HepG2 (cell line): ENCODE measurements at regions not wholly inside any gene's neighbourhood (a gene's known extent, or its start where the extent isn't known, plus 50 kb on each side); places are given as distances from the start of the nearest gene placed in this dataset.
A peak's percentile ranks its signal among the peaks of the same experiment; 100 is the strongest.

ENCODE experiments used
- ATAC-seq: fragments of 200-7000 bp; cut with Tn5 transposase; 3 replicates; pipeline ENCODE4 v1.9.1; 2020; ENCODE audit warnings: mild to moderate bottlenecking, moderate library complexity
- BruUV-seq: library from RNA; stranded (reverse); fragments of 400-500 nt; replicated peaks from 2 replicates; lab custom pipeline; 2021; lab: Mats Ljungman, UMichigan
- CTCF ChIA-PET: fragments of 300-600 bp; formaldehyde crosslinking; extraction: SDS; loops from one replicate; lab custom pipeline; 2021; ENCODE audit warnings: low total read pairs, inconsistent platforms, low intra/inter-chr PET ratio; lab: Yijun Ruan, JAX
- POLR2A ChIA-PET: fragments of 350-600 bp; sonication (Branson Sonifier 250); formaldehyde crosslinking; loops from one replicate; lab custom pipeline; 2020; ENCODE audit warnings: antibody characterized with exemption, inconsistent platforms; lab: Yijun Ruan, JAX
- DNase-seq: peaks from one replicate; pipeline ENCODE4 v3.0.0-alpha.2; 2015; ENCODE audit warnings: low spot score
- FAIRE-seq: peaks from 3 replicates; lab custom pipeline; 2011; peaks lifted over from hg19 to GRCh38; lab: Jason Lieb, UNC
- H2AFZ ChIP-seq: one replicate; pipeline ENCODE4 v1.6.1; 2011; ENCODE audit warnings: low read length, inconsistent platforms
- H3K27ac ChIP-seq: fragments of 300-600 bp; 3 replicates; pipeline ENCODE4 v1.8.0; 2011; ENCODE audit warnings: mixed run types, mild to moderate bottlenecking, mixed read lengths, low read length, inconsistent platforms; ENCODE audit not compliant: insufficient read depth; ENCODE audit errors: extremely low read length
- H3K27me3 ChIP-seq, 2 experiments: fragments of 200-600 bp in 1 of 2; 2 replicates in 1 of 2; 3 replicates in 1 of 2; pipeline versions ENCODE4 v1.6.0 to v1.8.0; 2011; ENCODE audit warnings: low read length in 2 of 2, mild to moderate bottlenecking in 2 of 2, moderate library complexity in 2 of 2, inconsistent platforms in 1 of 2; ENCODE audit not compliant: insufficient read depth in 2 of 2, control insufficient read depth in 1 of 2
- H3K36me3 ChIP-seq, 2 experiments: fragments of 200-600 bp in 1 of 2; replicated peaks in 1 of 2; 2 replicates in 1 of 2; 3 replicates in 1 of 2; pipeline versions ENCODE4 v1.5.1 to v1.8.0; 2011; ENCODE audit warnings: low read length in 2 of 2, inconsistent platforms in 1 of 2; ENCODE audit not compliant: insufficient read depth in 2 of 2, control insufficient read depth in 1 of 2
- H3K4me1 ChIP-seq: 2 replicates; pipeline ENCODE4 v1.5.1; 2012; ENCODE audit warnings: low read length, inconsistent platforms; ENCODE audit not compliant: insufficient read depth
- H3K4me2 ChIP-seq: 2 replicates; pipeline ENCODE4 v1.6.0; 2011; ENCODE audit warnings: low read depth, low read length, inconsistent platforms
- H3K4me3 ChIP-seq, 3 experiments: fragments of 200-600 bp in 1 of 3; sonication (generic), shearing (Covaris generic) in 1 of 3; replicated peaks in 1 of 3; 2 replicates each; pipeline ENCODE4 v1.5.1; 2011 to 2016; ENCODE audit warnings: low read length in 3 of 3, inconsistent platforms in 2 of 3, low read depth in 2 of 3, mild to moderate bottlenecking in 2 of 3, control low read depth in 1 of 3, mixed read lengths in 1 of 3; ENCODE audit not compliant: insufficient read depth in 1 of 3
- H3K79me2 ChIP-seq: one replicate; pipeline ENCODE4 v1.6.1; 2011; ENCODE audit warnings: low read length, inconsistent platforms; ENCODE audit not compliant: insufficient read depth
- H3K9ac ChIP-seq: 2 replicates; pipeline ENCODE4 v1.6.0; 2011; ENCODE audit warnings: mild to moderate bottlenecking, low read depth, low read length, inconsistent platforms; ENCODE audit not compliant: insufficient read depth
- H3K9me3 ChIP-seq: 2 replicates; pipeline ENCODE4 v1.5.1; 2012; ENCODE audit warnings: mild to moderate bottlenecking, low read length
- H4K20me1 ChIP-seq: 2 replicates; pipeline ENCODE4 v1.6.0; 2011; ENCODE audit warnings: inconsistent platforms, mild to moderate bottlenecking, low read length, moderate library complexity; ENCODE audit not compliant: insufficient read depth
- ZFP90 ChIP-seq: sonication (generic); formaldehyde crosslinking; IDR thresholded peaks from 2 replicates; pipeline ENCODE4 v1.8.0; 2022; ENCODE audit warnings: missing genetic modification reagents, mild to moderate bottlenecking, inconsistent platforms, borderline replicate concordance
- ZNF430 ChIP-seq: sonication (generic); formaldehyde crosslinking; IDR thresholded peaks from 2 replicates; pipeline ENCODE4 v1.9.0; 2021; ENCODE audit warnings: mild to moderate bottlenecking, missing genetic modification reagents
- ZNF460 ChIP-seq: sonication (generic); formaldehyde crosslinking; IDR thresholded peaks from 2 replicates; pipeline ENCODE4 v1.5.1; 2020; ENCODE audit warnings: missing genetic modification reagents, mild to moderate bottlenecking, borderline replicate concordance
- ZNF792 ChIP-seq: IDR thresholded peaks from 2 replicates; pipeline ENCODE4 v1.6.1; 2016
- WGBS: methylation state at CpG from one replicate; pipeline ENCODE4 v1.1.6; 2017; ENCODE audit warnings: low lambda C conversion rate; 5-methylcytosine and 5-hydroxymethylcytosine counted together
- in situ Hi-C: cut with HindIII; loops from 2 replicates; pipeline ENCODE4 v1.10.0; 2017; ENCODE audit warnings: low pct_unique_long_range_greater_than_20kb; ENCODE audit not compliant: extremely low pct_ligation_motif_present
- intact Hi-C: fragments of 100-400 bp; cut with micrococcal nuclease; formaldehyde crosslinking; loops from one replicate; pipeline ENCODE4 v1.10.0; 2022; ENCODE audit not compliant: unreplicated experiment
- TF ChIP-seq, protein P1 (sequence below): sonication (generic); formaldehyde crosslinking; IDR thresholded peaks from 2 replicates; pipeline ENCODE4 v1.5.1; 2020; ENCODE audit warnings: missing genetic modification reagents, mild to moderate bottlenecking, borderline replicate concordance
- TF ChIP-seq, protein P2 (sequence below): sonication (generic); formaldehyde crosslinking; IDR thresholded peaks from 2 replicates; pipeline ENCODE4 v1.4.0; 2020; ENCODE audit warnings: missing genetic modification reagents

DNA sequence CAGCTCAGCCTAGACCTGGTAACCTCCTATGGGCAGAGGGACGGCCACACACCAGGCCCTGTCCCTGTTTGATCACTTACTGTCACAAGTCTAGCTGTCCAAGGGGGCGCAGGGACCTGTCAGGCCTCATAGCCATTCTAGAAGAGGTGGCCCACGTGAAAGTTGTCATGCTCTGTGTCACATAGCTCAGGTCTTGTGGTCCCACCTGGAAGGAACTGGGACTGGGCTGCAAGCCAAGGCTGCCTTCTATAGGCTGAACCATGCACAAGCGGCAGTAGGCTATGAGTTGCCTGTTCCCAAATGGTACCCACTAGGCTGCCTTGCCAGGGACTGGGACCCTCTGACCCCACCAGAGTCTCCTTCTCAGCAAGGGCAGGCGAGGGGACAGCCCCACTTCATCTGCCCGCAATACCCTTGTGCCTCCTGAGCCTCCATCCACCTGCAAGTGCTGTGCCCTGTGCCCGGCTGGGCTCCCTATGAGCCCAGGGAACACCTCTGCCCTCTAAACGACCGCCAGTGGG is 177.5 kb downstream of the ANAPC1 start:
- Histone ChIP-seq H2AFZ (no peak overlapping the region), H4K20me1 (no peaks in the 10 kb centered on the region), H3K27ac (no peak overlapping the region), H3K4me3 (no peak overlapping the region), H3K79me2 (no peaks in the 10 kb centered on the region), H3K27me3 (peaks cover 0 to 9% of the 10 kb centered on the region in 2 experiments; a peak in 4 of 5 replicates), H3K9ac (no peak overlapping the region), H3K4me2 (no peak overlapping the region), H3K9me3 (no peaks in the 10 kb centered on the region), H3K4me1 (peaks cover 45% of the 10 kb centered on the region), H3K36me3 (no peaks in the 10 kb centered on the region)
- intact Hi-C loops, result no loop called here
- no peak; the same call in 2 of the 3 replicates for ATAC-seq
- no peak for FAIRE-seq
- POLR2A ChIA-PET, result interaction anchor here (1.2 kb wide), 1 partner anchor 586 kb away, joined by 5 read pairs; the partner anchor contains the start of gene BCL2L11
- 30% methylated on average over 6 of the region's 9 CpGs for WGBS
- in situ Hi-C loops, result no loop called here
- BruUV-seq, result no TSS peak
- CTCF ChIA-PET, result no interaction called here
- no peak for DNase-seq
- TF ChIP-seq ZFP90 (peak; percentile 76; the same call in 1 of the 2 replicates), ZNF792 (CRISPR knock-in tag) (no peak)
- TF ChIP-seq, all 625 proteins: peak for 1

DNA sequence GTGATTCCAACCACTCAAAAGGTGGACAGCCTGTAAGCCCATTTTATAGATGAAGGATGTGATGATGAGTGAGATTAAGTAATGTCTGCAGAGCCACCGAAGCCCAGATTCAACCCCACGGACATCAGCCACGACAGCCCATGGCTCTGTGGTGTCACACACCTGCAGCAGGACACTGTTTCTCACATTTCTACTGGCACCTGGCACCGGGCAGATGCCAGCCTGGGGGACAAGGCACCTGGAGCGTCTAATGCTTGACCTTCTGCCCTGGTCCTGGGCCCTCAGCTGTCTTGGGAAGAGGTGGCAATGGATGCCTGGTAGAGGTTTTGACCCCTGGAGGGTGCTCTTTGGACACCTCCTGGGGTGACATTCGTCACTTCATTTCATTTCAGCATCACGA is 176.3 kb downstream of the ANAPC1 start:
- Histone ChIP-seq H3K27ac (no peak overlapping the region), H3K4me1 (peaks cover 33% of the 10 kb centered on the region), H4K20me1 (no peaks in the 10 kb centered on the region), H3K79me2 (no peaks in the 10 kb centered on the region), H3K9ac (no peak overlapping the region), H3K27me3 (peaks cover 0 to 9% of the 10 kb centered on the region in 2 experiments; a peak in 4 of 5 replicates), H3K4me3 (no peak overlapping the region), H2AFZ (no peak overlapping the region), H3K9me3 (peaks cover 10% of the 10 kb centered on the region; the same call in 1 of the 2 replicates), H3K4me2 (no peak overlapping the region), H3K36me3 (no peaks in the 10 kb centered on the region)
- CTCF ChIA-PET, result no interaction called here
- intact Hi-C loops (no loop called here), in situ Hi-C loops (no loop called here)
- DNase-seq, result no peak
- 53% methylated on average over 7 of the region's 7 CpGs for WGBS
- ATAC-seq, result no peak
- no peak for FAIRE-seq
- BruUV-seq, result no TSS peak
- POLR2A ChIA-PET, result no interaction called here
- TF ChIP-seq, protein P1, sequence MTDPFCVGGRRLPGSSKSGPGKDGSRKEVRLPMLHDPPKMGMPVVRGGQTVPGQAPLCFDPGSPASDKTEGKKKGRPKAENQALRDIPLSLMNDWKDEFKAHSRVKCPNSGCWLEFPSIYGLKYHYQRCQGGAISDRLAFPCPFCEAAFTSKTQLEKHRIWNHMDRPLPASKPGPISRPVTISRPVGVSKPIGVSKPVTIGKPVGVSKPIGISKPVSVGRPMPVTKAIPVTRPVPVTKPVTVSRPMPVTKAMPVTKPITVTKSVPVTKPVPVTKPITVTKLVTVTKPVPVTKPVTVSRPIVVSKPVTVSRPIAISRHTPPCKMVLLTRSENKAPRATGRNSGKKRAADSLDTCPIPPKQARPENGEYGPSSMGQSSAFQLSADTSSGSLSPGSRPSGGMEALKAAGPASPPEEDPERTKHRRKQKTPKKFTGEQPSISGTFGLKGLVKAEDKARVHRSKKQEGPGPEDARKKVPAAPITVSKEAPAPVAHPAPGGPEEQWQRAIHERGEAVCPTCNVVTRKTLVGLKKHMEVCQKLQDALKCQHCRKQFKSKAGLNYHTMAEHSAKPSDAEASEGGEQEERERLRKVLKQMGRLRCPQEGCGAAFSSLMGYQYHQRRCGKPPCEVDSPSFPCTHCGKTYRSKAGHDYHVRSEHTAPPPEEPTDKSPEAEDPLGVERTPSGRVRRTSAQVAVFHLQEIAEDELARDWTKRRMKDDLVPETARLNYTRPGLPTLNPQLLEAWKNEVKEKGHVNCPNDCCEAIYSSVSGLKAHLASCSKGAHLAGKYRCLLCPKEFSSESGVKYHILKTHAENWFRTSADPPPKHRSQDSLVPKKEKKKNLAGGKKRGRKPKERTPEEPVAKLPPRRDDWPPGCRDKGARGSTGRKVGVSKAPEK (CRISPR knock-in tag), result no peak
- TF ChIP-seq ZNF460 (CRISPR knock-in tag) (no peak), ZNF430 (CRISPR knock-in tag) (no peak)
- TF ChIP-seq, protein P2, sequence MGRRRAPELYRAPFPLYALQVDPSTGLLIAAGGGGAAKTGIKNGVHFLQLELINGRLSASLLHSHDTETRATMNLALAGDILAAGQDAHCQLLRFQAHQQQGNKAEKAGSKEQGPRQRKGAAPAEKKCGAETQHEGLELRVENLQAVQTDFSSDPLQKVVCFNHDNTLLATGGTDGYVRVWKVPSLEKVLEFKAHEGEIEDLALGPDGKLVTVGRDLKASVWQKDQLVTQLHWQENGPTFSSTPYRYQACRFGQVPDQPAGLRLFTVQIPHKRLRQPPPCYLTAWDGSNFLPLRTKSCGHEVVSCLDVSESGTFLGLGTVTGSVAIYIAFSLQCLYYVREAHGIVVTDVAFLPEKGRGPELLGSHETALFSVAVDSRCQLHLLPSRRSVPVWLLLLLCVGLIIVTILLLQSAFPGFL (CRISPR knock-in tag), result no peak
